ENCODE measurements at regions not wholly inside any gene's neighbourhood (a gene's known extent, or its start where the extent isn't known, plus 50 kb on each side); places are given as distances from the start of the nearest gene placed in this dataset.

GRCh38 chr7:46583656-46584055 lies 662.6 kb upstream of the IGFBP3 start:
- TF ChIP-seq, protein P1, sequence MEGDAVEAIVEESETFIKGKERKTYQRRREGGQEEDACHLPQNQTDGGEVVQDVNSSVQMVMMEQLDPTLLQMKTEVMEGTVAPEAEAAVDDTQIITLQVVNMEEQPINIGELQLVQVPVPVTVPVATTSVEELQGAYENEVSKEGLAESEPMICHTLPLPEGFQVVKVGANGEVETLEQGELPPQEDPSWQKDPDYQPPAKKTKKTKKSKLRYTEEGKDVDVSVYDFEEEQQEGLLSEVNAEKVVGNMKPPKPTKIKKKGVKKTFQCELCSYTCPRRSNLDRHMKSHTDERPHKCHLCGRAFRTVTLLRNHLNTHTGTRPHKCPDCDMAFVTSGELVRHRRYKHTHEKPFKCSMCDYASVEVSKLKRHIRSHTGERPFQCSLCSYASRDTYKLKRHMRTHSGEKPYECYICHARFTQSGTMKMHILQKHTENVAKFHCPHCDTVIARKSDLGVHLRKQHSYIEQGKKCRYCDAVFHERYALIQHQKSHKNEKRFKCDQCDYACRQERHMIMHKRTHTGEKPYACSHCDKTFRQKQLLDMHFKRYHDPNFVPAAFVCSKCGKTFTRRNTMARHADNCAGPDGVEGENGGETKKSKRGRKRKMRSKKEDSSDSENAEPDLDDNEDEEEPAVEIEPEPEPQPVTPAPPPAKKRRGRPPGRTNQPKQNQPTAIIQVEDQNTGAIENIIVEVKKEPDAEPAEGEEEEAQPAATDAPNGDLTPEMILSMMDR (conservative IDR thresholded peaks at IDR 0.05; ENCODE audit: low read depth, low read length): no peak
- TF ChIP-seq MAFK (IDR thresholded peaks at IDR 0.05; ENCODE audit: low read depth, low read length) (no peak), POLR2A (IDR thresholded peaks at IDR 0.05; ENCODE audit: low read depth, low read length) (no peak)

All from IMR-90 (cell line).